ENCODE measurements at regions not wholly inside any gene's neighbourhood (a gene's known extent, or its start where the extent isn't known, plus 50 kb on each side); places are given as distances from the start of the nearest gene placed in this dataset. TPM values are rescaled to one million over a fixed set of nuclear protein-coding genes. Genes with fewer than 3 reads are reported as not detected.

Small RNA genes in the stretch of these regions (microRNA-seq; reads per million reads assigned to microRNA genes)
- gene MIR550A3 = 2.6 to 10.9 (median 5.5) reads per million in 3 donors

Small RNA genes in the stretch of these regions (small RNA-seq; reads per million reads assigned to genes)
- gene MIR550A3 = not detected
- gene TMSB4XP3 = not detected
